ENCODE measurements at regions not wholly inside any gene's neighbourhood (a gene's known extent, or its start where the extent isn't known, plus 50 kb on each side); places are given as distances from the start of the nearest gene placed in this dataset.

DNA sequence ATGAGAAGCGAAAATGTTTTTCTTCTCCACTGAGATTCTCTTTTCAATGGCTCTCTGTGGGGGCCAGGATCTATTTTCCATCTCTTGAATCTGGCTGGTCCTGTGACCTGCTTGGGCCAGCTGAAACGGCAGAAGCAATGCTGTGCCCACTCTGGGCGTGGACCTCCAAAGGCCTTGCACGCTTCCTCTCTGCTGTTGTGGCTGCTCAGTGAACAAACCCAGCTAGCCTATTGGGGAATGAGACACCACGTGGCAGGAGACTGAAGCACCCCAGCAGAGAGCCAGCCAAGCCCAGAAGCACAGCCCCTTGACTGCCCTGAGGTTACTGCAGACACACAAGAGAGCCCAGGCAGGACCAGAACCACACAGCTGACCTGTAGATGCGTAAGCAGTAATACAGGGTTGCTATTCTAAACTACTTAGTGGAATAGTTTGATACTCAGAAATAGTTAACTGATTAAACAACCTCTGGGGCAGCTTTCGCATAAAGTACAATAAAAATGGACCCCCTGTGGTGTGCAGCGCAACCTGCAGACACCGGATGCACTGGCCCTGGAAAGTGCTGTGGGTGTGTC lies 221.7 kb upstream of the SH3BP4 start:
- DNase-seq (ENCODE audit: insufficient read length, low spot score) (no peak), FAIRE-seq (no peak)
- TF ChIP-seq, protein P1, sequence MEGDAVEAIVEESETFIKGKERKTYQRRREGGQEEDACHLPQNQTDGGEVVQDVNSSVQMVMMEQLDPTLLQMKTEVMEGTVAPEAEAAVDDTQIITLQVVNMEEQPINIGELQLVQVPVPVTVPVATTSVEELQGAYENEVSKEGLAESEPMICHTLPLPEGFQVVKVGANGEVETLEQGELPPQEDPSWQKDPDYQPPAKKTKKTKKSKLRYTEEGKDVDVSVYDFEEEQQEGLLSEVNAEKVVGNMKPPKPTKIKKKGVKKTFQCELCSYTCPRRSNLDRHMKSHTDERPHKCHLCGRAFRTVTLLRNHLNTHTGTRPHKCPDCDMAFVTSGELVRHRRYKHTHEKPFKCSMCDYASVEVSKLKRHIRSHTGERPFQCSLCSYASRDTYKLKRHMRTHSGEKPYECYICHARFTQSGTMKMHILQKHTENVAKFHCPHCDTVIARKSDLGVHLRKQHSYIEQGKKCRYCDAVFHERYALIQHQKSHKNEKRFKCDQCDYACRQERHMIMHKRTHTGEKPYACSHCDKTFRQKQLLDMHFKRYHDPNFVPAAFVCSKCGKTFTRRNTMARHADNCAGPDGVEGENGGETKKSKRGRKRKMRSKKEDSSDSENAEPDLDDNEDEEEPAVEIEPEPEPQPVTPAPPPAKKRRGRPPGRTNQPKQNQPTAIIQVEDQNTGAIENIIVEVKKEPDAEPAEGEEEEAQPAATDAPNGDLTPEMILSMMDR (IDR thresholded peaks at IDR 0.05; ENCODE audit: insufficient read depth, missing control alignments) = no peak

DNA sequence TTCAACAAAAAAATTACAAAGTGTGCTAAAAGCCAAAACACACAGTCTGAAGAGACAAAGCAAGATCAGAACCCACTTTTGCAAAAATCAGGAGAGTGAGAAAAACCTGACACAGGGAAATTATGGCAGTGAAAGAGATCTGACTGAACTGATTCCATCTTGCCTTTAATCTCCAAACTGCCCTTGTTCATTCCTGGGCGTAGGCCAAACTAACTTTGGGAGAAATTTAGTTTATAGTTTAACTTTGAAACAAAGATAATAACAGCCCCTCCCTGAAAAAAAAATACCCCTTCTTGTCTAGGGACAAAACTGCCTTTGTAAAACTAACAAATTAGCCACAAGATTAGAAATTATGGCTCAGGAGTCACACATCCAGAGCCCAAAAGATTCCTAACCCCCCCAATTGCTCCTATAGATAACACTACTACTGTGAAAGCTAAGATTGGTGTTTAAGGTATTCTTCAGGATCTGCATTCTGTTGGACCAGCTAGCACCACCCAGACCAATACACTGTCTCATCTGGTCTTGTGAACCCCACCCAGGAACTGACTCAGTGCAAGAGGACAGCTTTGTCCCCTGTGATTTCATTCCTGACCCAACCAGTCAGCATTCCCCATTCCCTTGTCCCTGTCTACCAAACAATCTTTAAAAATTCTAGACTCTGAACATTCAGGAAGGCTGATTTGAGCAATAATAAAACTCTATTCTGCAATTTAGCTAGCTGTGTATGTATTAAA lies 226.1 kb upstream of the SH3BP4 start:
- FAIRE-seq (no peak), DNase-seq (ENCODE audit: insufficient read length, low spot score) (no peak)
- TF ChIP-seq, protein P1 (IDR thresholded peaks at IDR 0.05; ENCODE audit: insufficient read depth, missing control alignments) = no peak

DNA sequence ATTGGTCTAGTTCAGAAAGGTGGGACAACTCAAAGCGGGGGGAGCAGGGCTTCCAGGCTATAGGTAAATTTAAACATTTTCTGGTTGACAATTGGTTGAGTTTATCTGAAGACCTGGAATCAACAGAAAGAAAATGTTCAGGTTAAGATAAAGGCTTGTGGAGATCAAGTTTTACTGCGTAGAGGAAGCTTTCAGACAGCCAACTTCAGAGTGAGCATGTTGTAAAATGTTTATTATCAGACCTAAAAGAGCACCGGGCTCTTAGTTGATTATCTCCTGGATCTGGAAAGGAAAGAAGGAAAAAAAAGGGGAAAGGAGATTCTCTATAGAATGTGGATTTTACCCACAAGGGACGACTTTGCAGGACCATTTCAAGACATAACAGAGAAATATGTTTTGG lies 227.0 kb upstream of the SH3BP4 start:
- TF ChIP-seq, protein P1 (IDR thresholded peaks at IDR 0.05; ENCODE audit: insufficient read depth, missing control alignments) = no peak
- FAIRE-seq = no peak
- no peak for DNase-seq (ENCODE audit: insufficient read length, low spot score)

DNA sequence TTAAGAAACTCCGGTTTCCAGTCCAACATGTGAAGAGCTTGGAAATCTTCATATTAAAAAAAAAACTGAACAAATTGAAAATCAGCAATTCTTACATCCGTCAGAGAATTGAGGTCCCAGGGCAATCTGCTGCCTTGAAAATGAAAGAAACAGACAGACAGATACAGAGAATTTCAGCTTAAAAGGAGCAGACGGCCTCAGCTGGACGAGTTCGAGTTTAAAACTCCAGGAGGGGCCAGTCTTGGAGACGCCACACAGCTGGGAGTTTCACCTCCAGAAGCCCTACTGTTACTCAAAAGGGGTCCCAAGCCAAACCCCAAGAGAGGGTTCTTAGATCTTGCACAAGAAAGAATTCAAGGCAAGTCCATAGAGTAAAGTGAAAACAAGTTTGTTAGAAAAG lies 226.5 kb upstream of the ARL4C start:
- DNase-seq (ENCODE audit: insufficient read length, low spot score) (no peak), FAIRE-seq (no peak)
- TF ChIP-seq, protein P1 (IDR thresholded peaks at IDR 0.05; ENCODE audit: insufficient read depth, missing control alignments) = no peak

DNA sequence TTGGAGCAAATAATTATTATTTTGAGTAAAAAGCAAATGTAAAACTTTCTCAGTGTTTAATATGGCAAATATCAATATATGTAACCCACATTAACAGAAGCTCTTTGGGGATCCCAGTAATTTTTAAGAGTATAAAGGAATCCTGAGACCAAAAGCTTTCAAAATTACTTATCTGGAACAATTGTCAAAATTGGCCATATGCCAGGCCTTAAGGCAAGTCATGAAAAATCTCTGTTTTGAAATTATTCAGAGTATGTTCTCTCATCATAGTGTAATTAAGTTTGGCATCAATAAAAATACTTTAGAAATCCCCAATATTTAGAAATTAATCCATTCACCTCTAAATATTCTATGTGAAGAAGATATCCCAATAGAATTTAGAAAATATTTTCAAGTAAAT lies 225.3 kb upstream of the ARL4C start:
- FAIRE-seq = no peak
- TF ChIP-seq, protein P1 (IDR thresholded peaks at IDR 0.05; ENCODE audit: insufficient read depth, missing control alignments) = no peak
- no peak for DNase-seq (ENCODE audit: insufficient read length, low spot score)

DNA sequence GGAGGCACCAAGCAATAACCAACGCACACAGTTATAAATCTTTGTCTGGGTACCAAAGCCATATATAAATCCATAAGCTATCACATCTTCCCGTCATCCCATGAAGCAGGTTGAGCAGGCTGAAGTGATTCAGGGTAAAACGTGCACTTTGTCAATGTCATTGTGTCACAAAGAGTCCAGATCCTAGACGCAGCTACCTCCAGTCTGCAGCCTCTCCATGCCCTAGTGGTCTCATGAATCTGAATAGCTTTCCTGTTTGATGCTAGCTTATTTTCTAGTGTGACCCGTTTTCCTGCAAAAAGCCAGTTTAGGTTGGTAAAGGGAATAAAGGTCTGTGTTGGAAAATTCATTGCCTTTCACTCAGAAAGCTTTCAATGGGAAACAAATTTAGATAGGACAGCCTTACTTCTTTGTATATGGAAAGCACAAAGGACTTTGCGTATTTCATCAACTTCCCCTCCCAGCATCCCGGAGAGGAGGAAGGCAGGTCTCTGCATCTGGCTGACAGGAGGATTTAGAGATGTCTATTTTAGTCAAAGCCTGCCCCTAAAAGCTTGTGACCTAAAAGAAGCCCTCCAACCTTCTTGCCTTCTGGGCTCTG lies 222.3 kb upstream of the ARL4C start:
- TF ChIP-seq, protein P1 (IDR thresholded peaks at IDR 0.05; ENCODE audit: insufficient read depth, missing control alignments) = no peak
- FAIRE-seq (no peak), DNase-seq (ENCODE audit: insufficient read length, low spot score) (no peak)

DNA sequence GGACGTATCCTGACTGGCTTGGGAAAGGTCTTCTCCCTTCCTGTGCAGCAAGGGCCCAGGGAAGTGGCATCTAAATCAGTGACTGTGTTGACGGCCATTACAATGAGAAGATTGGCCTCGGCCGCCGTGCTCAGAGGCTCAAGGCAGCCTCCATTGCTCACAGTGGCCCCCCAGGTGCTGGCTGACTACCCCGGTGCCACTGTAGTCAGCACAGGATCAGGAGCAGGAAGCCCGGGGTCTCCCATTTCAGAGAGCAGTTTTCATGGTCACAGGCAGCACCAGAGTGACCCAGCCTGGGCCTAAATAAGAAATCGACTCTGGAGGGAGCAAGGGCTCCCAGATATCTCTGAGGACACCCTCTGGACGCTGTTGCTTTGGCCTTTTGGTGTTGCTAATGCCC lies 219.4 kb upstream of the ARL4C start:
- TF ChIP-seq, protein P1 (IDR thresholded peaks at IDR 0.05; ENCODE audit: insufficient read depth, missing control alignments) = no peak

More for the DNA sequence above, 219.4 kb upstream of the ARL4C start:
- DNase-seq (ENCODE audit: insufficient read length, low spot score) (no peak), FAIRE-seq (no peak)
